Transverse colon (tissue), 4 donors: ENCODE measurements at regions not wholly inside any gene's neighbourhood (a gene's known extent, or its start where the extent isn't known, plus 50 kb on each side); places are given as distances from the start of the nearest gene placed in this dataset.

Experiments
- DNase-seq: peaks from one replicate; pipeline ENCODE4 v3.0.0-alpha.2; 2019
- H3K27ac ChIP-seq, 4 donors: fragments of 200-600 bp; sonication (generic); 2 replicates each; pipeline ENCODE4 v1.5.1; 2016 to 2018; ENCODE audit warnings: inconsistent platforms in 4 of 4
- H3K27me3 ChIP-seq: fragments of 200-600 bp; sonication (generic); 2 replicates; pipeline ENCODE4 v1.5.1; 2017; ENCODE audit warnings: inconsistent platforms
- H3K36me3 ChIP-seq, 4 donors: fragments of 200-600 bp; sonication (generic); 2 replicates each; pipeline ENCODE4 v1.5.1; 2017 to 2019; ENCODE audit warnings: inconsistent platforms in 4 of 4
- H3K4me1 ChIP-seq, 4 donors: fragments of 200-600 bp; sonication (generic); 2 replicates each; pipeline ENCODE4 v1.5.1; 2017 to 2020; ENCODE audit warnings: inconsistent platforms in 4 of 4
- H3K4me3 ChIP-seq, 4 donors: fragments of 200-600 bp; sonication (generic); 1 replicate in 1 of 4; 2 replicates in 3 of 4; pipeline versions ENCODE4 v1.5.1 to v1.6.1; 2017 to 2019; ENCODE audit warnings: inconsistent platforms in 4 of 4
- H3K9me3 ChIP-seq, 2 donors: fragments of 200-600 bp; sonication (generic); 2 replicates each; pipeline ENCODE4 v1.5.1; 2017 to 2019; ENCODE audit warnings: inconsistent platforms in 2 of 2
- EP300 ChIP-seq: sonication (generic); formaldehyde crosslinking; IDR thresholded peaks from one replicate; pipeline ENCODE4 v1.6.1; 2017; ENCODE audit warnings: antibody characterized with exemption, low read depth
- POLR2A ChIP-seq: fragments of 450-650 bp; IDR thresholded peaks from one replicate; pipeline ENCODE4 v1.6.1; 2016; ENCODE audit warnings: antibody characterized with exemption, mild to moderate bottlenecking, moderate library complexity
- POLR2AphosphoS5 ChIP-seq, 3 donors: sonication (generic); formaldehyde crosslinking; IDR thresholded peaks; one replicate each; pipeline ENCODE4 v1.6.1; 2016; ENCODE audit warnings: antibody characterized with exemption in 3 of 3
- WGBS, 2 donors: methylation state at CpG; one replicate each; pipeline ENCODE4 v1.1.5; 2018; ENCODE audit warnings: low coverage in 1 of 2; 5-methylcytosine and 5-hydroxymethylcytosine counted together
- in situ Hi-C, 4 donors: fragments of 200-750 bp; cut with MboI; loops; one replicate each; pipeline versions ENCODE4 v1.15.0 to v1.15.1; 2017; ENCODE audit warnings: low sequenced_read_pairs in 3 of 4, low pct_ligation_motif_present in 1 of 4, low pct_unique_long_range_greater_than_20kb in 1 of 4
- intact Hi-C: fragments of 100-400 bp; cut with DNase I; formaldehyde crosslinking; loops from one replicate; pipeline ENCODE4 v1.15.1; 2023; ENCODE audit warnings: low total_unique reads
- TF ChIP-seq, protein P1 (sequence below), 5 experiments: fragments of 200-600 bp in 3 of 5; fragments of 450-650 bp in 2 of 5; sonication (generic) in 3 of 5; IDR thresholded peaks; 1 replicate in 2 of 5; 2 replicates in 3 of 5; pipeline ENCODE4 v1.5.1; 2016 to 2017; ENCODE audit warnings: antibody characterized with exemption in 5 of 5, inconsistent platforms in 3 of 5, mild to moderate bottlenecking in 2 of 5, moderate library complexity in 1 of 5

GRCh38 chr4:105058177-105058812, 88.4 kb upstream of the TET2 start:
- TF ChIP-seq, protein P1, sequence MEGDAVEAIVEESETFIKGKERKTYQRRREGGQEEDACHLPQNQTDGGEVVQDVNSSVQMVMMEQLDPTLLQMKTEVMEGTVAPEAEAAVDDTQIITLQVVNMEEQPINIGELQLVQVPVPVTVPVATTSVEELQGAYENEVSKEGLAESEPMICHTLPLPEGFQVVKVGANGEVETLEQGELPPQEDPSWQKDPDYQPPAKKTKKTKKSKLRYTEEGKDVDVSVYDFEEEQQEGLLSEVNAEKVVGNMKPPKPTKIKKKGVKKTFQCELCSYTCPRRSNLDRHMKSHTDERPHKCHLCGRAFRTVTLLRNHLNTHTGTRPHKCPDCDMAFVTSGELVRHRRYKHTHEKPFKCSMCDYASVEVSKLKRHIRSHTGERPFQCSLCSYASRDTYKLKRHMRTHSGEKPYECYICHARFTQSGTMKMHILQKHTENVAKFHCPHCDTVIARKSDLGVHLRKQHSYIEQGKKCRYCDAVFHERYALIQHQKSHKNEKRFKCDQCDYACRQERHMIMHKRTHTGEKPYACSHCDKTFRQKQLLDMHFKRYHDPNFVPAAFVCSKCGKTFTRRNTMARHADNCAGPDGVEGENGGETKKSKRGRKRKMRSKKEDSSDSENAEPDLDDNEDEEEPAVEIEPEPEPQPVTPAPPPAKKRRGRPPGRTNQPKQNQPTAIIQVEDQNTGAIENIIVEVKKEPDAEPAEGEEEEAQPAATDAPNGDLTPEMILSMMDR (IDR thresholded peaks at IDR 0.05), result no peak
- no peak for TF ChIP-seq EP300
- no peak overlapping the region for H3K27ac ChIP-seq
- in situ Hi-C loops, result loop anchor here in 1 of 4 donors (25.0 kb wide), 1 partner anchor 1096 kb away; no protein-coding TSS in a partner anchor

GRCh38 chr4:105059337-105059736, 87.3 kb upstream of the TET2 start:
- H3K4me3 ChIP-seq, result no peak overlapping the region
- H3K27ac ChIP-seq, result no peak overlapping the region
- no peaks in the 10 kb centered on the region for H3K9me3 ChIP-seq
- TF ChIP-seq POLR2AphosphoS5 (IDR thresholded peaks at IDR 0.05) (no peak), EP300 (no peak), POLR2A (no peak)
- TF ChIP-seq, protein P1 (IDR thresholded peaks at IDR 0.05), result no peak
- intact Hi-C loops (no loop called here), in situ Hi-C loops (loop anchor here in 1 of 4 donors (25.0 kb wide), 1 partner anchor 1097 kb away; no protein-coding TSS in a partner anchor)
- peaks cover 0 to 9% (median 0%) of the 10 kb centered on the region in 4 donors for H3K4me1 ChIP-seq
- H3K27me3 ChIP-seq, result no peaks in the 10 kb centered on the region
- no peak for DNase-seq
- no peaks in the 10 kb centered on the region for H3K36me3 ChIP-seq

More at GRCh38 chr4:105058177-105058812, 88.4 kb upstream of the TET2 start:
- Histone ChIP-seq H3K4me1 (peaks cover 0 to 9% (median 0%) of the 10 kb centered on the region in 4 donors), H3K36me3 (no peaks in the 10 kb centered on the region), H3K9me3 (no peaks in the 10 kb centered on the region), H3K27me3 (no peaks in the 10 kb centered on the region), H3K4me3 (no peak overlapping the region)
- intact Hi-C loops, result no loop called here
- 75 to 86% methylated on average over 3 of the region's 3 CpGs for WGBS, 2 donors
- DNase-seq, result no peak

DNA sequence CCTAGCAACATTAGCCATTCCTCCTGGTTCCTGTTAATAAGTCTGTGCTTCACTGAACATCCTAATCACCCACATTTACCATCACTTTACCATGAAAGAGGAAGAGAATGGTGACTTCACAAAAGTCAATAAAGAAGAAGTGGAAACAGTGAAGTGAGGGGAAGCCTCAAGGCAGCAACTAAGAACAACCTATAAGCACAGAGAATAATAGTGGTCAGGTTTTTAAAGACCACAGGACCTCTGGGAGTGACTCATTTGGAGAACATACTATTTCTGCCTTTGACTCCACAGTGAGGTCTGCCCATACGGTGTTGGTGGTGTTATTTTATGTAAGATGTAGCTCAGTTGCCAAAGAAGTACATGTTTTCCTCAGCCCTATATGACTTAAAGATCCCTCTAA, 86.0 kb upstream of the TET2 start:
- 48 to 64% methylated on average over 1 of the region's 1 CpG for WGBS, 2 donors
- no peaks in the 10 kb centered on the region for H3K36me3 ChIP-seq
- TF ChIP-seq POLR2A (no peak), EP300 (no peak), POLR2AphosphoS5 (IDR thresholded peaks at IDR 0.05) (no peak)
- TF ChIP-seq, protein P1 (IDR thresholded peaks at IDR 0.05), result no peak
- H3K27ac ChIP-seq, result no peak overlapping the region
- H3K4me1 ChIP-seq, result peaks cover 0 to 9% (median 0%) of the 10 kb centered on the region in 4 donors
- H3K27me3 ChIP-seq, result no peaks in the 10 kb centered on the region
- no peak for DNase-seq
- intact Hi-C loops (no loop called here), in situ Hi-C loops (loop anchor here in 1 of 4 donors (25.0 kb wide), 1 partner anchor 1098 kb away; no protein-coding TSS in a partner anchor)
- no peak overlapping the region for H3K4me3 ChIP-seq
- no peaks in the 10 kb centered on the region for H3K9me3 ChIP-seq

- H3K27ac ChIP-seq, result peak overlapping the region in 1 of 4 donors; percentile 32
- peaks cover 0 to 9% (median 0%) of the 10 kb centered on the region in 4 donors for H3K4me1 ChIP-seq
- in situ Hi-C loops, result loop anchor here in 1 of 4 donors (25.0 kb wide), 1 partner anchor 1099 kb away; no protein-coding TSS in a partner anchor
- peak; percentile 19 for DNase-seq
- 18% methylated on average over 5 of the region's 5 CpGs; no CpG with 5 or more reads in 1 of the 2 donors for WGBS, 2 donors
- H3K9me3 ChIP-seq, result no peaks in the 10 kb centered on the region
- H3K4me3 ChIP-seq, result no peak overlapping the region
- no peaks in the 10 kb centered on the region for H3K27me3 ChIP-seq
- no peaks in the 10 kb centered on the region for H3K36me3 ChIP-seq
- intact Hi-C loops, result no loop called here
- TF ChIP-seq POLR2AphosphoS5 (IDR thresholded peaks at IDR 0.05), result no peak
- TF ChIP-seq, protein P1 (IDR thresholded peaks at IDR 0.05), result no peak
- no peak for TF ChIP-seq EP300
- no peak for TF ChIP-seq POLR2A
These were observed 85.5 kb upstream of the TET2 start for GRCh38 chr4:105061136-105061696.
